SIG-M5 (cell line): ENCODE measurements at regions not wholly inside any gene's neighbourhood (a gene's known extent, or its start where the extent isn't known, plus 50 kb on each side); places are given as distances from the start of the nearest gene placed in this dataset.

Source experiments
- DNase-seq: peaks from one replicate; lab custom pipeline; 2025; lab: John Stamatoyannopoulos, UW

DNA sequence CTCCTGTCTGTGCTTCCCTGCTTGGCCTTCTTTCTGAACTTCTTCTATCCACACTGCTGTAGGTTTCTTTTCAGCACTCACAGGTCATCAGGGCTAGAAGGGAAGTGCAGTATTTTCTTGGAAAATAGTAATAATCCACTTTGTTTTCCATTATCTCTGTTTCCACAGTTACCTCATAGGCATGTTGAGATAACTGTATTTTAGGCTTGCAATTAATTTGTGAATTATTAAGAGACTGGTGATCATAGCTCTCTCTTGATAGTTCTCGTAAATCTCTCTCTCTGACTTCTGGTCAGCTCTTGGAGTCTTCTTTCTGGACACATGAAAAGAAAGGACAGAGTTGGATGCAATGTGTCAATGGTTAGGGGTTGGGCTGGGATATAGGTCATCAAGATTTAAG, 243.6 kb upstream of the IGFBP3 start:
- no peak for DNase-seq

GRCh38 chr7:46163246-46163645, 242.2 kb upstream of the IGFBP3 start:
- no peak for DNase-seq

GRCh38 chr7:46162609-46163008, 241.5 kb upstream of the IGFBP3 start:
- DNase-seq: no peak

DNA sequence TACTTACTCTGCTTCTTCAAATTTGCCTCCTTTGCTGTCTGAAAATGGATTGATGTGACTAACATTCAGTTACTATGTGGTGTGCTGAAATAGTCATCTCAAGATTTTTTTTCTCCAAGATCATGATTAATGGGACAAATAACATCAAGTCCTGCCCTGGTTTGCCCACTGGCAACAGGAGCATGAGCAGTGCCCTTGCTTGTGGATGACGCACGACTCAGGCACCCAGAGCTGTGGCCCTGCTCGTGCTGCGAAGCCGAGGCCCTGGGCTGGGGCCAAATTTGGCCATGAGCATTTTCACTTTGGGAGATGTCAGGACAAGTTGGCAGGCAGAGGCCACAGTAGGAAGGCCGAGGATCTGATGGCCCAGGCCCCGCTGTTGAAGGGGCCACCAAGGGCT, 239.8 kb upstream of the IGFBP3 start:
- DNase-seq: no peak

GRCh38 chr7:46157931-46158330, 236.9 kb upstream of the IGFBP3 start:
- DNase-seq: no peak

DNA sequence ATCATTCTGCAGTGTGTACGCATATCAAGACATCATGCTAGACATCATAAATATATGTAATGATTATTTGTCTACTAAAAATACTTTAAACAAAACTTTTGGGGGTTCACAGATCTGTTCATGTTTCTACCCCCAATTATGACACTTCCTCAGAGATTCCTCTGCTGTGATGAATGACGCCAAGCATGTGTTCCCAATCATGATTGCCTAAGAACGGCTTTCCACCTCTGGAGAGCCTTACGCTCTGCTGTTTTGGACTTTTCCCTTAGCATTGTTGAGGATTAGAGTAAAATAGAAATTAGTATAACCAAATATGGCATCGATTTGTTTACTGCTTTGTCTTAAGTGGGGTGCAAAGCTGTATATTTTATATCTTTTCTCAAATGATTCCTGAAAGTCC, 236.3 kb upstream of the IGFBP3 start:
- no peak for DNase-seq

DNA sequence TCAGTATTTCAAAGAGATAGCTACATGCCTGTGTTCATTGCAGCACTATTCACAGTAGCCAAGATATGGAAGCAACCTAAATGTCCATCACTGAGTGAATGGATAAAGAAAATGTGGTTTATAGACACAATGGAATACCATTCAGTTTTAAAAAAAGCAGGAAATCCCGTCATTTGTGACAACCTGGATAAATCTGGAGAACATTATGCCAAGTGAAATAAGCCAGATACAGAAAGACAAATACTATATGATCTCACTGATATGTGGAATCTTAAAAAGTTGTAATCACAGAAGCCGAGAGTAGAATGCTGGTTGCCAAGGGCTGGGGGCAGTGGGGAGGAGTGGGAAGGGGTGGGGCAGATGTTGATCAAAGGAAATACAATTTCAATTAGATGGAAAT, 235.8 kb upstream of the IGFBP3 start:
- no peak for DNase-seq

- no peak for DNase-seq
These were observed 235.0 kb upstream of the IGFBP3 start for GRCh38 chr7:46156086-46156485.

DNA sequence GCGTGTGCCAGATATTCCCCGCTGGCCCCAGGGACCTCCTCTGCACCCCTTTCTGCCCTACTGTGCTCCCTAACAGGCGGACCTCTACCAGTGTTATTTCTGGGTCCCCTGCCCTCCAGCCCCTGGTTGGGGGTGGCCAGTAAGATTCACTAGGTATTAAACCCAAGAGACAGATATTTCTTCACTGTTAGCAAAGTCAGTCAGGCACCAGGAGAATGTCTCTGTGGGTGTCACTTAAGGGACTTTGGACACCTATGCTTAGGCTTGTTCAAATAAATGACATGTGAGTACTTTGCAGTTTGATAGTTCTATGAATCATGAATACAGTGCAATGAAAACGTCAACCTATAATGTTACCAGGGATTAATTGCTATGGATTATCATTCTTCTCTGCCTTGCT, 234.3 kb upstream of the IGFBP3 start:
- no peak for DNase-seq

- DNase-seq: no peak
These were observed 233.1 kb upstream of the IGFBP3 start for GRCh38 chr7:46153951-46154787.

GRCh38 chr7:46153583-46153950, 232.5 kb upstream of the IGFBP3 start:
- DNase-seq: no peak

DNA sequence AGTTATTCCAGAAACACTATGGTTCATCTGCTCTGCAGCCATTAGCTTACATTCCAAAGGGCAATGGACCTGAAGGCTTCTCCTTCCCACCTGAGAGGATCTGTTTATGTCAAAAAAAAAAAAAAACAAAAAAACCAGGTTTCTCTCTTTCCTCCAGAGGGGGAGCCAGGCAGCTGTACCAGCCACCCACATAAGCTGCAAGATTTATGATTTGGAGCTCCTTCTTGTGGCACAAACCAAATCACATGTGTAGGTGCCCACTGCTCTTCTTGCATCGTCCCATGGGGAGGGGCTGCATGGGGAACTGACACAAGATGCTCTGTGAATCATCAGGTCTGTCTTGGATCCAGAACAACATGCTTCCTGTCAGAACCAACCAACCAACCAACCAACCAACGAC, 231.6 kb upstream of the IGFBP3 start:
- no peak for DNase-seq

DNA sequence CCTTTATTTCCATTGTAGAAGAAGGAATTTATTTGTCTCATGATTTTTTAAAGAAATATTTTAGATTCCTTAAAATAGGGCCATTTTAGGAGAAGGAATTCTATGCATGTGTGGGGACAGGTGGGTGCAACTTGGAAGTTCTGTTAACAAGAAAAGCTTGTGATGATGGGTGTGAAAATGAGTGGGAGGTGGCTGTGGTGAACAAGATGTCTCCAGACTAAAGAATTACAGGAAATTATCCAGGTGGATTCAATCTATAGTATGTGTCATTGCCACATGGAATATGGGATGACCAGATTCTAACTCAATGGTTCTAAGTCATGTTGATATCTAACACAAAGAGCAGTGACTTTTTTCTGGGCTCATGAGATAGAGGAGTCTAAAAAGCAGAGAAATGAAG, 229.6 kb upstream of the IGFBP3 start:
- DNase-seq: no peak

DNA sequence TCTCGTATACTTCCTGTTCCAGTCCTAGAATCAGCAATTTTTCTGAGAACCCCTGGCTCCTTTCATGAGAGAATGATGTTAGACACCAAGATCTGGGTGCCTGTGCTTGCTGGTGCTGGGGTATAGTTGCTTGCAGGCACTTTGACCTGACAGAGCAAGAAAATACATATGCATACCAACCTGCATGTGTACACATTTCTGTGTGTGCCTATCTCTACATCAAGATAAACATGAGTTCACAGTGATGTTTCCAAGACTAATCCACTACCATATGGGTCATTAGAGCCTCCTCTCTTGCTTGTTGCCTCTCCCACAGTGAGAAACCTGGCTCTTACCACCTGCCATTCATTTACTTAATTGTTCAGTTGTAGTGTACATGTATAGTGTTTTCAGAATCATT, 229.1 kb upstream of the IGFBP3 start:
- no peak for DNase-seq

DNA sequence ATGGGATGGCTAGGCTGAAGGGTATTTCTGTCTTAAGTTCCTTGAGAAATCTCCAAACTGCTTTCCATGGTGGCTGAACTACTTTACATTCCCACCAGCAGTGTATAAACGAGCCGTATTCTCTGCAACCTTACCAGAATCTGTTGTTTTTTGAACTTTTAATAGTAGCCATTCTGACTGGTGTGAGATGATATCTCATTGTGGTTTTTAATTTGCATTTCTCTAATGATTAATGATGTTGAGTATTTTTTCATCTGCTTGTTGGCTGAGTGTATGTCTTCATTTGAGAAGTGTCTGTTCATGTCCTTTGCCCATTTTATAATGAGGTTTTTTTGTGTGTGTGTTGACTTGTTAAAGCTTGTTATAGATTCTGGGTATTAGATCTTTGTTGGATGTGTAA, 226.8 kb upstream of the IGFBP3 start:
- no peak for DNase-seq

- DNase-seq: no peak
These were observed 225.6 kb upstream of the IGFBP3 start for GRCh38 chr7:46146454-46147255.

DNA sequence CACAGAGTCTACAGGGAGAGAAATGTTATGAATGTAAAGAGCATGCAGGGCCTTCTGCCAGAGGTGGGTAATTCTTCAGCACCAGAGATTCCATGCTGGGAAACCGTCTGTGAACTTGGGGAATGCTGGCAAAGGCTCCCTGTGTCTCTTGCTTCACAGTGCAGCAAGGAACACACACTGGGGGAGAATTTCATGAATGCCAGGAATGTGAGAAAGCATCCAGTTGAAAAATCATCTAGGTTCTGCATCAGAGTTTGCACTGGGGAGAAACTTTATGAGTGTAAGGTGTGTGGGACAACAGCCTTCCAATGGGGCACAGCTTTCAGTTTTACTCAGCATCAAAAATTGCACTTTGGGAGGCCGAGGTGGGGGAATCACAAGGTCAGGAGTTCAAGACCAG, 224.3 kb upstream of the IGFBP3 start:
- DNase-seq: no peak

DNA sequence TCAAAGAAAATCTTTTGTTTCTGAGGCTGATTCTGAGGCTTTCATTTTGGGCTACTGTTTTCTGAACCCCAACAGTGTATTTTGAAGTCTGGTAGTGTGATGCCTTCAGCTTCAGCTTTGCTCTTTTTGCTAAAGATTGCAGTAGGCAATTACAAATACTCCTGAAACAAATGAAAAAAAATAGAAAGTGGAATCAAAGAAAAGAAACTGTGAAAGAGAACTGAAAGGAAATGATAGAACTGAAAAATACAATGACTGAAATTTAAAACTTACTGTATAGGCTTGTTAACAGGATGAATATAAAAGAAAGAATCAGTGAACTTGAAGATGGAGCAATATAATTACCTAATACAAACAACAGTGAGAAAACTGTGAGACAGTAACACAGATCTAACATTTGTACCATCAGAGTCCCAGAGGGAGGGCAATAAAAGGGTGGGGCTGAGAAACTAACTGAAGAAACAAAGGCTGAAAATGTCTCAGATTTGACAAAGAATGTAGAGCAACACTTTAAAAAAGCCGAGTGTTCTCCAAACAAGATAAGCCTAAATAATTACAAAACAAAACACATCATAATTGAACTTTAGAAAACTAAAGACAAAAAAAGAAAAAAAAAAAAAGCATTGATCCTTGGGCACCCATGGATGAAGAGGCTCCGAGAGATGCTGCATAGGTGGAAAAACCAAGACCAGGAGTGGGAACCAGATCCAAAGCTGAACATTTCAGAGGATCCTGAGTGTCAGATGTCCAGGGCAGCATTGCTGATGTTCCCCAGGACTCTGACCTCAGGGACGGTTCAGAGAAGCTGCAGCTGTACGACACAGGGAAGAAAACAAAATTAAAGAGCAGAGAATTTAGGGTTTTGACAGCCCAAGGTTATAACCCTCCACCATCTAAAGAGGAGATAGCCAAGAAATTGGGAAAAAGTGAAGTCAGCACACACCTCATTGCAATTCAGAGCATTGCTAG, 223.2 kb upstream of the IGFBP3 start:
- no peak for DNase-seq

GRCh38 chr7:46143421-46143820, 222.3 kb upstream of the IGFBP3 start:
- DNase-seq: no peak

GRCh38 chr7:46139079-46139478, 218.0 kb upstream of the IGFBP3 start:
- DNase-seq: no peak

DNA sequence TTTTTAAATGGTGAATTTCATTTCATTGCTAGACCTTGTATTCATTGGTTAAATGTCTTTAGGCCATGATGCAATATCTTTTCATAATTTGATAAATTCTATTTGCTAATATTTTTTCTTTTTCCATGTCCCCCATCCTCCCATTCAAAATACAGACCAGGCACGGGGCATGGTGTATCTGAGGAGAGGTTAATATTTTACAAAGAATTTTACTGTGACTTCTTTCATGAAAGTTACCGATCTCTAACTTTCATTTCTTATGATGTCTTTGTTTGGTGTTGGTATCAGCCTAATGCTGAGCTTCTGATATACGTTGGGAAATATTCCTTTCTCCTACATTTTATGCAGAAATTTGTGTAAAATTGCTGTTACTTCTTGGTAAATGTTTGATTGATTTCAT, 216.7 kb upstream of the IGFBP3 start:
- no peak for DNase-seq

DNA sequence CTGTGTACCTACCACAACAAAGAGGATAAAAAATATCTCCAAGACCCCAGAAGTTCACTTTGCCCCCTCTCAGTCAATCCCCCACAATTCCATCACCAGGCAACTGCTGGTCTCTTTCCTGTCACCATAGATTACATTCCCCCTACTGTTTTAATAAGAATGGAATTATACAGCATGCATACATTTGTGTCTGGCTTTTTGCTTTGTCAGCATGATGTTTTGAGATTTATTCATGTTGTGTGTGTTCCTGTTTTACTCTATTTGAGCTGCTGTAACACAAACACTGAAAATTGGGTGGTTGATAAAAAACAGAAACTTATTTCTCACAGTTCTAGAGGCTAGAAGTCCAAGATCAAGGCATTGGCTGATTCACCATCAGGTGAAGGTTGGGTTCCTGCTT, 214.5 kb upstream of the IGFBP3 start:
- DNase-seq: no peak
